ENCODE measurements at regions not wholly inside any gene's neighbourhood (a gene's known extent, or its start where the extent isn't known, plus 50 kb on each side); places are given as distances from the start of the nearest gene placed in this dataset.

GRCh38 chr7:46315891-46316290 is 394.8 kb upstream of the IGFBP3 start:
- H3K4me3 ChIP-seq (replicated peaks in 1 of 2; ENCODE audit: low read depth in 2 of 2, low read length in 2 of 2) = no peak overlapping the region
- TF ChIP-seq, protein P1, sequence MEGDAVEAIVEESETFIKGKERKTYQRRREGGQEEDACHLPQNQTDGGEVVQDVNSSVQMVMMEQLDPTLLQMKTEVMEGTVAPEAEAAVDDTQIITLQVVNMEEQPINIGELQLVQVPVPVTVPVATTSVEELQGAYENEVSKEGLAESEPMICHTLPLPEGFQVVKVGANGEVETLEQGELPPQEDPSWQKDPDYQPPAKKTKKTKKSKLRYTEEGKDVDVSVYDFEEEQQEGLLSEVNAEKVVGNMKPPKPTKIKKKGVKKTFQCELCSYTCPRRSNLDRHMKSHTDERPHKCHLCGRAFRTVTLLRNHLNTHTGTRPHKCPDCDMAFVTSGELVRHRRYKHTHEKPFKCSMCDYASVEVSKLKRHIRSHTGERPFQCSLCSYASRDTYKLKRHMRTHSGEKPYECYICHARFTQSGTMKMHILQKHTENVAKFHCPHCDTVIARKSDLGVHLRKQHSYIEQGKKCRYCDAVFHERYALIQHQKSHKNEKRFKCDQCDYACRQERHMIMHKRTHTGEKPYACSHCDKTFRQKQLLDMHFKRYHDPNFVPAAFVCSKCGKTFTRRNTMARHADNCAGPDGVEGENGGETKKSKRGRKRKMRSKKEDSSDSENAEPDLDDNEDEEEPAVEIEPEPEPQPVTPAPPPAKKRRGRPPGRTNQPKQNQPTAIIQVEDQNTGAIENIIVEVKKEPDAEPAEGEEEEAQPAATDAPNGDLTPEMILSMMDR (IDR thresholded peaks at IDR 0.05; ENCODE audit: low read depth, low read length) = no peak
- DNase-seq (ENCODE audit: low read depth in 2 of 2) = peak; percentile 29 to 76

DNA sequence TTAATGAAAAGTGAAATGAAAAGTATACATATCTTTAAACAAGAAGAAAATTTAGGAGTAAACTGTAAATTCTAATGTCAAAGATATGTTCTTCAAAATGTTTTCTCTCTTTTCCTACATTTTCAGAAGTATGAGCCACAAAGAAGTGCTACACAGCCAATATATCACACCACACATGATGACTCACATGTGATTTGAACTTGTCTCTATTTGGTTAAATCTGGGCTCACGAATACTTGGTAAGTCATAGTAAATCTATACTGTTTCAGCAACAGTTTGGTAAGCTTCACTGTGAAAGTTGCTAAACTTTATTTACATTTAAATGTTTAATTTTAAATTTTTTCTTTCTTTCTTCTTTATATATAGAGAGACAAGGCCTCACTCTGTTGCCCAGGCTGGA is 380.6 kb upstream of the IGFBP3 start:
- DNase-seq (ENCODE audit: low read depth in 2 of 2) = peak; percentile 18 to 60
- TF ChIP-seq, protein P1 (IDR thresholded peaks at IDR 0.05; ENCODE audit: low read depth, low read length) = no peak
- no peak overlapping the region for H3K4me3 ChIP-seq (replicated peaks in 1 of 2; ENCODE audit: low read depth in 2 of 2, low read length in 2 of 2)

DNA sequence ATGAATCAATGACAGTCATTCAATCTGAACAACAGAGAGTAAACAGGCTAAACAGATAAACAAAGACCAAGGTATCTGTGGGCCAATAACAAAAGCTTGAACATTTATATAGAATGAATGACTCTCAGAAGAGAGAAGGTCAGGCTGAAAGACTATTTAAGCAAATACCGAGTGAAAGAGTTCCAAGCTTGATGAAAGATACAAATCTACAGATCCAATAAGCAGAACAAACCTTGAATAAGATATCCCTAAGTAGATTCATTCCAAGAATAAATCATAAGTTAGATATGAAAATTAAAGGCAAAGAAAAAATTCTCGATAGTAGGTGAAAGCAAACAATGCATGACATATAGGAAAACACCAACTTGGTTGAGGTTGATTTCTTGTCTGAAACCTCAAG is 376.4 kb upstream of the IGFBP3 start:
- no peak for DNase-seq (ENCODE audit: low read depth in 2 of 2)
- TF ChIP-seq, protein P1 (IDR thresholded peaks at IDR 0.05; ENCODE audit: low read depth, low read length) = no peak
- H3K4me3 ChIP-seq (replicated peaks in 1 of 2; ENCODE audit: low read depth in 2 of 2, low read length in 2 of 2) = no peak overlapping the region

GRCh38 chr7:46296526-46296925 is 375.5 kb upstream of the IGFBP3 start:
- H3K4me3 ChIP-seq (replicated peaks in 1 of 2; ENCODE audit: low read depth in 2 of 2, low read length in 2 of 2) = no peak overlapping the region
- no peak for DNase-seq (ENCODE audit: low read depth in 2 of 2)
- TF ChIP-seq, protein P1 (IDR thresholded peaks at IDR 0.05; ENCODE audit: low read depth, low read length) = no peak

GRCh38 chr7:46294381-46294780 is 373.3 kb upstream of the IGFBP3 start:
- TF ChIP-seq, protein P1 (IDR thresholded peaks at IDR 0.05; ENCODE audit: low read depth, low read length) = no peak
- DNase-seq (ENCODE audit: low read depth in 2 of 2) = no peak

GRCh38 chr7:46292741-46293140 is 371.7 kb upstream of the IGFBP3 start:
- H3K4me3 ChIP-seq (replicated peaks in 1 of 2; ENCODE audit: low read depth in 2 of 2, low read length in 2 of 2) = no peak overlapping the region
- DNase-seq (ENCODE audit: low read depth in 2 of 2) = no peak
- TF ChIP-seq, protein P1 (IDR thresholded peaks at IDR 0.05; ENCODE audit: low read depth, low read length) = no peak

More at GRCh38 chr7:46294381-46294780, 373.3 kb upstream of the IGFBP3 start:
- H3K4me3 ChIP-seq (replicated peaks in 1 of 2; ENCODE audit: low read depth in 2 of 2, low read length in 2 of 2) = no peak overlapping the region

DNA sequence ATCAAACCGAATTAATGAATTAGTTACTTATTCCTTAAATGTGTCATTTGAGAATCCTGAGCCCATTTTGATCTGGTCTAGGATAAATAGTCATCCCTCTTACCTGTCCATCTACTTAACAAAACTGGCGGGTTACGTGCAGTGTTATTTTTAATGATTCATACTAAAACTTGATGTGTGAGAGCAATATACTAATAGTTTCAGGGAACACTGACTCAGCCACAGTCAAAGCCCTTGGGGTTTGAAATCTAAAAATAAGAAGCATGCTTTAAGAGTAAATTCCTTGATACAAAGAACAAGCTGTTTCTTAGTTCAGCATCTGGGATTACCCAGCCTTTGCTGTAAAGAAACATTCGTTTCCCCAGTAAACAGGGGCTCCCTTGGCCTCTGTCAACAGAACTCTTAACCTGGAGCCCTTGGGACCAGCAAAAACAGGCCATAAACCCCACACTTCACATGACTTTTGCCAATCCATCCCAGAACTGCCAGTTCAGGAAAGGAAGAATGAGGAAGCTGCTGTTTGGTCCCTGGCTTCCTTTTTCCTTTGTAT is 370.6 kb upstream of the IGFBP3 start:
- TF ChIP-seq, protein P1 (IDR thresholded peaks at IDR 0.05; ENCODE audit: low read depth, low read length) = no peak
- peak; percentile 84 to 94 for DNase-seq (ENCODE audit: low read depth in 2 of 2)
- no peak overlapping the region for H3K4me3 ChIP-seq (replicated peaks in 1 of 2; ENCODE audit: low read depth in 2 of 2, low read length in 2 of 2)
